ENCODE measurements at regions not wholly inside any gene's neighbourhood (a gene's known extent, or its start where the extent isn't known, plus 50 kb on each side); places are given as distances from the start of the nearest gene placed in this dataset.
"Not testable (repeated sequence)": the region's sequence is repeated elsewhere in the genome, so short reads cannot be mapped to it uniquely, and the experiment has no call there.

GRCh38 chr2:48085888-48086287, 179.6 kb upstream of the FBXO11 start:
- H3K4me1 Mint-ChIP-seq (ENCODE audit: insufficient read depth, unreplicated experiment): no peaks in the 10 kb centered on the region
- no peaks in the 10 kb centered on the region for H3K36me3 Mint-ChIP-seq (ENCODE audit: insufficient read depth, unreplicated experiment)
- ChIA-PET POLR2A (interaction anchor here (0.7 kb wide), 1 partner anchor 8 kb away, joined by 3 read pairs; no protein-coding TSS in a partner anchor), CTCF (no interaction called here)
- no peak overlapping the region for H3K27ac Mint-ChIP-seq (ENCODE audit: low read depth, unreplicated experiment)
- intact Hi-C loops (cut with micrococcal nuclease): no loop called here
- no peaks in the 10 kb centered on the region for H3K9me3 Mint-ChIP-seq (ENCODE audit: unreplicated experiment)
- BruUV-seq (replicated peaks): no TSS peak
- TF ChIP-seq, protein P1, sequence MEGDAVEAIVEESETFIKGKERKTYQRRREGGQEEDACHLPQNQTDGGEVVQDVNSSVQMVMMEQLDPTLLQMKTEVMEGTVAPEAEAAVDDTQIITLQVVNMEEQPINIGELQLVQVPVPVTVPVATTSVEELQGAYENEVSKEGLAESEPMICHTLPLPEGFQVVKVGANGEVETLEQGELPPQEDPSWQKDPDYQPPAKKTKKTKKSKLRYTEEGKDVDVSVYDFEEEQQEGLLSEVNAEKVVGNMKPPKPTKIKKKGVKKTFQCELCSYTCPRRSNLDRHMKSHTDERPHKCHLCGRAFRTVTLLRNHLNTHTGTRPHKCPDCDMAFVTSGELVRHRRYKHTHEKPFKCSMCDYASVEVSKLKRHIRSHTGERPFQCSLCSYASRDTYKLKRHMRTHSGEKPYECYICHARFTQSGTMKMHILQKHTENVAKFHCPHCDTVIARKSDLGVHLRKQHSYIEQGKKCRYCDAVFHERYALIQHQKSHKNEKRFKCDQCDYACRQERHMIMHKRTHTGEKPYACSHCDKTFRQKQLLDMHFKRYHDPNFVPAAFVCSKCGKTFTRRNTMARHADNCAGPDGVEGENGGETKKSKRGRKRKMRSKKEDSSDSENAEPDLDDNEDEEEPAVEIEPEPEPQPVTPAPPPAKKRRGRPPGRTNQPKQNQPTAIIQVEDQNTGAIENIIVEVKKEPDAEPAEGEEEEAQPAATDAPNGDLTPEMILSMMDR (IDR thresholded peaks at IDR 0.05; ENCODE audit: unreplicated experiment): no peak
- no peak overlapping the region for H3K4me3 Mint-ChIP-seq (ENCODE audit: unreplicated experiment)
- no peaks in the 10 kb centered on the region for H3K27me3 Mint-ChIP-seq (ENCODE audit: insufficient read depth, unreplicated experiment)
- no peak for DNase-seq (ENCODE audit: unreplicated experiment)

- intact Hi-C loops (cut with micrococcal nuclease): no loop called here
- CTCF ChIA-PET: interaction anchor here (0.5 to 1.8 kb wide), 3 partner anchors 8 to 253 kb away, joined by 3 to 4 read pairs (median 4); no protein-coding TSS in a partner anchor
- Mint-ChIP-seq H3K9me3 (ENCODE audit: unreplicated experiment) (no peaks in the 10 kb centered on the region), H3K36me3 (ENCODE audit: insufficient read depth, unreplicated experiment) (no peaks in the 10 kb centered on the region), H3K27ac (ENCODE audit: low read depth, unreplicated experiment) (no peak overlapping the region), H3K27me3 (ENCODE audit: insufficient read depth, unreplicated experiment) (no peaks in the 10 kb centered on the region), H3K4me1 (ENCODE audit: insufficient read depth, unreplicated experiment) (no peaks in the 10 kb centered on the region), H3K4me3 (ENCODE audit: unreplicated experiment) (no peak overlapping the region)
- DNase-seq (ENCODE audit: unreplicated experiment): no peak
- TF ChIP-seq, protein P1 (IDR thresholded peaks at IDR 0.05; ENCODE audit: unreplicated experiment): no peak
- POLR2A ChIA-PET: no interaction called here
- no TSS peak for BruUV-seq (replicated peaks)
Observed at GRCh38 chr2:48088994-48089393, 182.7 kb upstream of the FBXO11 start.

DNA sequence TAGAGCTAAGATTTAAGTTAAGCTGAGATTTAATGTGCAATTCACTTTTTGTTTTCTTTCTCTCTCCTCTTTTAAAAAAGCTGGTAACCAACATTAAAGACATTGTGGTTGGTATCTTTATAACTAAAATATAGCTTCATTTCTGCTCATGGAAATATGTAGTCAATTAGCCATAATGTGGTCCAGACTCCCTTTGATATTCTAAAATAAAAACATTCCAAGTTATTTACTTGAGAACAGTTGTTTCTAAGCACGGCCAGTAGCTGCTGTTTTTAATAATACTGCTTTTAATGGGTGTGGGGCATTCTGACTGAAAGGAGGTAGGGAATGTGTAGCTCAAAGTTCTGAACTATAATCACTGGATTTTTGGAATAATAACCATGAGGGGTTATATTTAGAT, 183.3 kb upstream of the FBXO11 start:
- no peaks in the 10 kb centered on the region for H3K9me3 Mint-ChIP-seq (ENCODE audit: unreplicated experiment)
- no peak for DNase-seq (ENCODE audit: unreplicated experiment)
- POLR2A ChIA-PET: interaction anchor here (0.6 to 0.9 kb wide), 4 partner anchors 9 to 271 kb away, joined by 3 read pairs; no protein-coding TSS in a partner anchor
- CTCF ChIA-PET: interaction anchor here (1.0 to 2.2 kb wide), 5 partner anchors 8 to 322 kb away, joined by 3 to 7 read pairs (median 5); no protein-coding TSS in a partner anchor
- TF ChIP-seq, protein P1 (IDR thresholded peaks at IDR 0.05; ENCODE audit: unreplicated experiment): no peak
- no peak overlapping the region for H3K4me3 Mint-ChIP-seq (ENCODE audit: unreplicated experiment)
- no peaks in the 10 kb centered on the region for H3K36me3 Mint-ChIP-seq (ENCODE audit: insufficient read depth, unreplicated experiment)
- H3K4me1 Mint-ChIP-seq (ENCODE audit: insufficient read depth, unreplicated experiment): no peaks in the 10 kb centered on the region
- no peak overlapping the region for H3K27ac Mint-ChIP-seq (ENCODE audit: low read depth, unreplicated experiment)
- intact Hi-C loops (cut with micrococcal nuclease): no loop called here
- no peaks in the 10 kb centered on the region for H3K27me3 Mint-ChIP-seq (ENCODE audit: insufficient read depth, unreplicated experiment)
- BruUV-seq (replicated peaks): no TSS peak

- Mint-ChIP-seq H3K4me1 (ENCODE audit: insufficient read depth, unreplicated experiment) (no peaks in the 10 kb centered on the region), H3K9me3 (ENCODE audit: unreplicated experiment) (no peaks in the 10 kb centered on the region), H3K27ac (ENCODE audit: low read depth, unreplicated experiment) (no peak overlapping the region), H3K36me3 (ENCODE audit: insufficient read depth, unreplicated experiment) (no peaks in the 10 kb centered on the region), H3K4me3 (ENCODE audit: unreplicated experiment) (no peak overlapping the region), H3K27me3 (ENCODE audit: insufficient read depth, unreplicated experiment) (no peaks in the 10 kb centered on the region)
- intact Hi-C loops (cut with micrococcal nuclease): no loop called here
- TF ChIP-seq, protein P1 (IDR thresholded peaks at IDR 0.05; ENCODE audit: unreplicated experiment): no peak
- POLR2A ChIA-PET: interaction anchor here (0.5 to 1.0 kb wide), 2 partner anchors 12 to 250 kb away, joined by 3 to 4 read pairs; no protein-coding TSS in a partner anchor
- BruUV-seq (replicated peaks): no TSS peak
- DNase-seq (ENCODE audit: unreplicated experiment): no peak
- CTCF ChIA-PET: interaction anchor here (0.9 to 1.3 kb wide), 4 partner anchors 12 to 377 kb away, joined by 3 to 4 read pairs (median 4); no protein-coding TSS in a partner anchor
Observed at GRCh38 chr2:48092846-48093803, 186.8 kb upstream of the FBXO11 start.

GRCh38 chr2:48096765-48097164, 190.5 kb upstream of the FBXO11 start:
- POLR2A ChIA-PET; intact Hi-C loops (cut with micrococcal nuclease); H3K27me3 Mint-ChIP-seq (ENCODE audit: insufficient read depth, unreplicated experiment); H3K9me3 Mint-ChIP-seq (ENCODE audit: unreplicated experiment); H3K4me3 Mint-ChIP-seq (ENCODE audit: unreplicated experiment); BruUV-seq (replicated peaks); H3K4me1 Mint-ChIP-seq (ENCODE audit: insufficient read depth, unreplicated experiment); H3K36me3 Mint-ChIP-seq (ENCODE audit: insufficient read depth, unreplicated experiment); H3K27ac Mint-ChIP-seq (ENCODE audit: low read depth, unreplicated experiment); DNase-seq (ENCODE audit: unreplicated experiment): not testable (repeated sequence)
- CTCF ChIA-PET: interaction anchor here (0.6 to 1.6 kb wide), 5 partner anchors 8 to 1254 kb away, joined by 3 to 4 read pairs (median 3); no protein-coding TSS in a partner anchor

Data from MCF 10A (cell line).